Tibial nerve (tissue), 3 donors: ENCODE measurements at regions not wholly inside any gene's neighbourhood (a gene's known extent, or its start where the extent isn't known, plus 50 kb on each side); places are given as distances from the start of the nearest gene placed in this dataset.

ENCODE experiments used
- CTCF ChIP-seq, 5 experiments: fragments of 200-600 bp in 3 of 5; fragments of 450-650 bp in 2 of 5; sonication (generic) in 3 of 5; IDR thresholded peaks; one replicate each; pipeline ENCODE4 v1.5.1; 2016 to 2019; ENCODE audit warnings: antibody characterized with exemption in 5 of 5, mild to moderate bottlenecking in 3 of 5, moderate library complexity in 2 of 5
- POLR2A ChIP-seq, 2 donors: fragments of 450-650 bp; IDR thresholded peaks; one replicate each; pipeline ENCODE4 v1.6.1; 2017; ENCODE audit warnings: antibody characterized with exemption in 2 of 2, mild to moderate bottlenecking in 2 of 2, moderate library complexity in 2 of 2

DNA sequence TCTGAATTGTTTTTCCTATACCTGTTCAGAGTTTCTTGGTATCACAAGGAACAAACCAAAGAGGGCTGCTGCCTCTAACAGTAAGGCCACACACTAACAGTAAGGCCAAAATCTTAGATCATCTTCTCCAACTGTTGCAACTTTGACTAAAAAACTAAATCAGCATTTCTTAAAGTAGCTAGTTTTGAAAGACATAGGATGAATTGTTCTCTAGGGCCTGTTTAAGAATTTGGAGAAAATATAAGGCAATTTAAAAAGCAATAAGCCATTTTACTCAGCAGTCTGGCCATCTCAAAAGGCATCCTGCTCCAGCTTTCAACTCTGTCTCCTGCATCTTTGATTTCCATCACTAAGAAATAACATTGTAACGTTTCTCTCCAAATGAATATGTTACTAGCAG, 105.0 kb upstream of the MON1B start:
- TF ChIP-seq POLR2A (IDR thresholded peaks at IDR 0.05) = no peak
- TF ChIP-seq CTCF (IDR thresholded peaks at IDR 0.05) = no peak
